HepG2 (cell line): ENCODE measurements at regions not wholly inside any gene's neighbourhood (a gene's known extent, or its start where the extent isn't known, plus 50 kb on each side); places are given as distances from the start of the nearest gene placed in this dataset.

Experiments used
- ATAC-seq: fragments of 200-7000 bp; cut with Tn5 transposase; 3 replicates; pipeline ENCODE4 v1.9.1; 2020; ENCODE audit warnings: mild to moderate bottlenecking, moderate library complexity
- BruUV-seq: library from RNA; stranded (reverse); fragments of 400-500 nt; replicated peaks from 2 replicates; lab custom pipeline; 2021; lab: Mats Ljungman, UMichigan
- CTCF ChIA-PET: fragments of 300-600 bp; formaldehyde crosslinking; extraction: SDS; loops from one replicate; lab custom pipeline; 2021; ENCODE audit warnings: low total read pairs, inconsistent platforms, low intra/inter-chr PET ratio; lab: Yijun Ruan, JAX
- POLR2A ChIA-PET: fragments of 350-600 bp; sonication (Branson Sonifier 250); formaldehyde crosslinking; loops from one replicate; lab custom pipeline; 2020; ENCODE audit warnings: antibody characterized with exemption, inconsistent platforms; lab: Yijun Ruan, JAX
- DNase-seq: peaks from one replicate; pipeline ENCODE4 v3.0.0-alpha.2; 2015; ENCODE audit warnings: low spot score
- FAIRE-seq: peaks from 3 replicates; lab custom pipeline; 2011; peaks lifted over from hg19 to GRCh38; lab: Jason Lieb, UNC
- H2AFZ ChIP-seq: one replicate; pipeline ENCODE4 v1.6.1; 2011; ENCODE audit warnings: low read length, inconsistent platforms
- H3K27ac ChIP-seq: fragments of 300-600 bp; 3 replicates; pipeline ENCODE4 v1.8.0; 2011; ENCODE audit warnings: mixed run types, mild to moderate bottlenecking, mixed read lengths, low read length, inconsistent platforms; ENCODE audit not compliant: insufficient read depth; ENCODE audit errors: extremely low read length
- H3K27me3 ChIP-seq, 2 experiments: fragments of 200-600 bp in 1 of 2; 2 replicates in 1 of 2; 3 replicates in 1 of 2; pipeline versions ENCODE4 v1.6.0 to v1.8.0; 2011; ENCODE audit warnings: low read length in 2 of 2, mild to moderate bottlenecking in 2 of 2, moderate library complexity in 2 of 2, inconsistent platforms in 1 of 2; ENCODE audit not compliant: insufficient read depth in 2 of 2, control insufficient read depth in 1 of 2
- H3K36me3 ChIP-seq, 2 experiments: fragments of 200-600 bp in 1 of 2; replicated peaks in 1 of 2; 2 replicates in 1 of 2; 3 replicates in 1 of 2; pipeline versions ENCODE4 v1.5.1 to v1.8.0; 2011; ENCODE audit warnings: low read length in 2 of 2, inconsistent platforms in 1 of 2; ENCODE audit not compliant: insufficient read depth in 2 of 2, control insufficient read depth in 1 of 2
- H3K4me1 ChIP-seq: 2 replicates; pipeline ENCODE4 v1.5.1; 2012; ENCODE audit warnings: low read length, inconsistent platforms; ENCODE audit not compliant: insufficient read depth
- H3K4me2 ChIP-seq: 2 replicates; pipeline ENCODE4 v1.6.0; 2011; ENCODE audit warnings: low read depth, low read length, inconsistent platforms
- H3K4me3 ChIP-seq, 3 experiments: fragments of 200-600 bp in 1 of 3; sonication (generic), shearing (Covaris generic) in 1 of 3; replicated peaks in 1 of 3; 2 replicates each; pipeline ENCODE4 v1.5.1; 2011 to 2016; ENCODE audit warnings: low read length in 3 of 3, inconsistent platforms in 2 of 3, low read depth in 2 of 3, mild to moderate bottlenecking in 2 of 3, control low read depth in 1 of 3, mixed read lengths in 1 of 3; ENCODE audit not compliant: insufficient read depth in 1 of 3
- H3K79me2 ChIP-seq: one replicate; pipeline ENCODE4 v1.6.1; 2011; ENCODE audit warnings: low read length, inconsistent platforms; ENCODE audit not compliant: insufficient read depth
- H3K9ac ChIP-seq: 2 replicates; pipeline ENCODE4 v1.6.0; 2011; ENCODE audit warnings: mild to moderate bottlenecking, low read depth, low read length, inconsistent platforms; ENCODE audit not compliant: insufficient read depth
- H3K9me3 ChIP-seq: 2 replicates; pipeline ENCODE4 v1.5.1; 2012; ENCODE audit warnings: mild to moderate bottlenecking, low read length
- H4K20me1 ChIP-seq: 2 replicates; pipeline ENCODE4 v1.6.0; 2011; ENCODE audit warnings: inconsistent platforms, mild to moderate bottlenecking, low read length, moderate library complexity; ENCODE audit not compliant: insufficient read depth
- CTCF ChIP-seq: sonication (generic); formaldehyde crosslinking; IDR thresholded peaks from 2 replicates; pipeline ENCODE4 v1.5.0; 2020; ENCODE audit warnings: mild to moderate bottlenecking, missing genetic modification reagents, moderate library complexity
- GZF1 ChIP-seq: sonication (generic); formaldehyde crosslinking; IDR thresholded peaks from 2 replicates; pipeline ENCODE4 v1.5.1; 2020; ENCODE audit warnings: mild to moderate bottlenecking, missing genetic modification reagents
- HDAC6 ChIP-seq: fragments of 200-600 bp; sonication (generic); IDR thresholded peaks from 2 replicates; pipeline ENCODE4 v1.7.0; 2017; ENCODE audit warnings: mild to moderate bottlenecking, antibody characterized with exemption, low read length, low read depth
- NFAT5 ChIP-seq: sonication (generic); formaldehyde crosslinking; IDR thresholded peaks from 2 replicates; pipeline ENCODE4 v1.4.0; 2020; ENCODE audit warnings: missing genetic modification reagents
- NFKB2 ChIP-seq: sonication (generic); formaldehyde crosslinking; IDR thresholded peaks from 2 replicates; pipeline ENCODE4 v1.4.0; 2020; ENCODE audit warnings: missing genetic modification reagents, borderline replicate concordance
- NR1H2 ChIP-seq: sonication (generic); formaldehyde crosslinking; IDR thresholded peaks from 2 replicates; pipeline ENCODE4 v1.8.1; 2022; ENCODE audit warnings: low read depth, missing genetic modification reagents, borderline replicate concordance
- PBX3 ChIP-seq: sonication (generic); formaldehyde crosslinking; IDR thresholded peaks from 2 replicates; pipeline ENCODE4 v1.8.1; 2023; ENCODE audit warnings: missing genetic modification reagents, inconsistent platforms, borderline replicate concordance
- RARA ChIP-seq: IDR thresholded peaks from 2 replicates; pipeline ENCODE4 v1.6.1; 2016; ENCODE audit warnings: missing genetic modification reagents, missing compliant biosample characterization
- TAF1 ChIP-seq: sonication (generic); formaldehyde crosslinking; IDR thresholded peaks from 2 replicates; pipeline ENCODE4 v1.4.0; 2020; ENCODE audit warnings: missing genetic modification reagents
- TCF7L2 ChIP-seq: IDR thresholded peaks from 2 replicates; pipeline ENCODE4 v1.6.1; 2011; ENCODE audit warnings: mild to moderate bottlenecking, low read depth, low read length, moderate library complexity
- TERF1 ChIP-seq: sonication (generic); formaldehyde crosslinking; IDR thresholded peaks from 2 replicates; pipeline ENCODE4 v1.8.0; 2022; ENCODE audit warnings: mild to moderate bottlenecking, missing genetic modification reagents, moderate library complexity
- TP53 ChIP-seq: sonication (generic); formaldehyde crosslinking; conservative IDR thresholded peaks from 2 replicates; pipeline ENCODE4 v1.4.0; 2020; ENCODE audit warnings: missing genetic modification reagents
- WIZ ChIP-seq: sonication (generic); formaldehyde crosslinking; IDR thresholded peaks from 2 replicates; pipeline ENCODE4 v1.5.1; 2020; ENCODE audit warnings: mild to moderate bottlenecking, missing genetic modification reagents
- ZNF235 ChIP-seq: sonication (generic); formaldehyde crosslinking; IDR thresholded peaks from 2 replicates; pipeline ENCODE4 v1.8.1; 2023; ENCODE audit warnings: mild to moderate bottlenecking, missing genetic modification reagents, borderline replicate concordance
- ZNF333 ChIP-seq: sonication (generic); formaldehyde crosslinking; IDR thresholded peaks from 2 replicates; pipeline ENCODE4 v1.4.0; 2020; ENCODE audit warnings: mild to moderate bottlenecking, missing genetic modification reagents, borderline replicate concordance
- ZNF570 ChIP-seq: sonication (generic); formaldehyde crosslinking; IDR thresholded peaks from 2 replicates; pipeline ENCODE4 v1.4.0; 2020; ENCODE audit warnings: mild to moderate bottlenecking, missing genetic modification reagents, borderline replicate concordance
- WGBS: methylation state at CpG from one replicate; pipeline ENCODE4 v1.1.6; 2017; ENCODE audit warnings: low lambda C conversion rate; 5-methylcytosine and 5-hydroxymethylcytosine counted together
- in situ Hi-C: cut with HindIII; loops from 2 replicates; pipeline ENCODE4 v1.10.0; 2017; ENCODE audit warnings: low pct_unique_long_range_greater_than_20kb; ENCODE audit not compliant: extremely low pct_ligation_motif_present
- intact Hi-C: fragments of 100-400 bp; cut with micrococcal nuclease; formaldehyde crosslinking; loops from one replicate; pipeline ENCODE4 v1.10.0; 2022; ENCODE audit not compliant: unreplicated experiment

GRCh38 chr11:86749821-86750401 is 50.4 kb upstream of the PRSS23 start:
- POLR2A ChIA-PET, result no interaction called here

More at GRCh38 chr11:86749821-86750401, 50.4 kb upstream of the PRSS23 start:
- H3K9me3 ChIP-seq, result no peaks in the 10 kb centered on the region
- H4K20me1 ChIP-seq, result no peaks in the 10 kb centered on the region
- H3K4me1 ChIP-seq, result no peaks in the 10 kb centered on the region
- no peak overlapping the region for H3K4me2 ChIP-seq
- H2AFZ ChIP-seq, result no peak overlapping the region
- intact Hi-C loops (no loop called here), in situ Hi-C loops (no loop called here)
- FAIRE-seq, result no peak
- DNase-seq, result no peak
- no peak overlapping the region for H3K27ac ChIP-seq
- no peak for TF ChIP-seq ZNF333 (CRISPR knock-in tag)
- TF ChIP-seq TP53 (CRISPR knock-in tag), result no peak
- no peak for TF ChIP-seq ZNF235 (CRISPR knock-in tag)
- no peak for TF ChIP-seq CTCF (CRISPR knock-in tag)
- TF ChIP-seq NFKB2 (CRISPR knock-in tag), result no peak
- TF ChIP-seq RARA, result no peak
- TF ChIP-seq TAF1 (CRISPR knock-in tag), result no peak
- TF ChIP-seq HDAC6, result no peak
- TF ChIP-seq NR1H2 (CRISPR knock-in tag), result no peak
- TF ChIP-seq TERF1 (CRISPR knock-in tag), result no peak
- no peak for TF ChIP-seq NFAT5 (CRISPR knock-in tag)
- no peak for TF ChIP-seq TCF7L2
- TF ChIP-seq GZF1, result no peak
- no peak for TF ChIP-seq WIZ (CRISPR knock-in tag)
- no peak for TF ChIP-seq PBX3 (CRISPR knock-in tag)
- no peak for TF ChIP-seq ZNF570
- CTCF ChIA-PET, result no interaction called here
- WGBS, result 0% methylated on average over 2 of the region's 2 CpGs
- H3K36me3 ChIP-seq, result no peaks in the 10 kb centered on the region
- H3K79me2 ChIP-seq, result no peaks in the 10 kb centered on the region
- no TSS peak for BruUV-seq
- H3K27me3 ChIP-seq, result peaks cover 0 to 2% of the 10 kb centered on the region in 2 experiments; a peak in 1 of 5 replicates
- no peak for ATAC-seq
- H3K9ac ChIP-seq, result no peak overlapping the region
- H3K4me3 ChIP-seq, result no peak overlapping the region
